ENCODE measurements at regions not wholly inside any gene's neighbourhood (a gene's known extent, or its start where the extent isn't known, plus 50 kb on each side); places are given as distances from the start of the nearest gene placed in this dataset.
"Not testable (repeated sequence)": the region's sequence is repeated elsewhere in the genome, so short reads cannot be mapped to it uniquely, and the experiment has no call there.

DNA sequence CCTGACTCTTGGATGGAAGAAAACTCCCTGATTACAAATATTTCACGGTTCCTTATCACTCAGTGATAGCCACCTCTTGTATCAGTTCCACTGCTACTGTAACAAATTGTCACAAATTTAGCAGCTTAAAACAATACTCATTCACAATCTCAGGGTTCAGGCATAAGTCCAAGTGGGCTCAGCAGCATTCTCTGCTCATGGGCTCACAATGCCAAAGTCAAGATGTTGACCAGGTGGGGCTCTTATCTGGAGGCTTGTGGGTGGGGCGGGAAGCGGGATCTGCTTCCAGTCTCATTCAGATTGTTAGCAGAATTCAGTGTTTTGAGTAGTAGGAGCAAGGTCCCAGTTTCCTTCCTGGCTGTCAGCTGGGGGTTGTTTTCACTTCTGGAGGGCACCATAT, 137.3 kb upstream of the FAM78B start:
- 49 to 54% methylated on average over 3 of the region's 3 CpGs for WGBS, 2 donors
- ATAC-seq: no peak
- TF ChIP-seq, protein P1, sequence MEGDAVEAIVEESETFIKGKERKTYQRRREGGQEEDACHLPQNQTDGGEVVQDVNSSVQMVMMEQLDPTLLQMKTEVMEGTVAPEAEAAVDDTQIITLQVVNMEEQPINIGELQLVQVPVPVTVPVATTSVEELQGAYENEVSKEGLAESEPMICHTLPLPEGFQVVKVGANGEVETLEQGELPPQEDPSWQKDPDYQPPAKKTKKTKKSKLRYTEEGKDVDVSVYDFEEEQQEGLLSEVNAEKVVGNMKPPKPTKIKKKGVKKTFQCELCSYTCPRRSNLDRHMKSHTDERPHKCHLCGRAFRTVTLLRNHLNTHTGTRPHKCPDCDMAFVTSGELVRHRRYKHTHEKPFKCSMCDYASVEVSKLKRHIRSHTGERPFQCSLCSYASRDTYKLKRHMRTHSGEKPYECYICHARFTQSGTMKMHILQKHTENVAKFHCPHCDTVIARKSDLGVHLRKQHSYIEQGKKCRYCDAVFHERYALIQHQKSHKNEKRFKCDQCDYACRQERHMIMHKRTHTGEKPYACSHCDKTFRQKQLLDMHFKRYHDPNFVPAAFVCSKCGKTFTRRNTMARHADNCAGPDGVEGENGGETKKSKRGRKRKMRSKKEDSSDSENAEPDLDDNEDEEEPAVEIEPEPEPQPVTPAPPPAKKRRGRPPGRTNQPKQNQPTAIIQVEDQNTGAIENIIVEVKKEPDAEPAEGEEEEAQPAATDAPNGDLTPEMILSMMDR (IDR thresholded peaks at IDR 0.05): no peak
- Histone ChIP-seq H3K27ac (no peak overlapping the region), H3K9me3 (no peaks in the 10 kb centered on the region), H3K4me3 (no peak overlapping the region), H3K4me1 (peaks cover 0 to 19% (median 0%) of the 10 kb centered on the region in 9 donors), H3K27me3 (no peaks in the 10 kb centered on the region), H3K36me3 (no peaks in the 10 kb centered on the region)
- intact Hi-C loops (cut with DNase I): no loop called here
- DNase-seq: no peak

DNA sequence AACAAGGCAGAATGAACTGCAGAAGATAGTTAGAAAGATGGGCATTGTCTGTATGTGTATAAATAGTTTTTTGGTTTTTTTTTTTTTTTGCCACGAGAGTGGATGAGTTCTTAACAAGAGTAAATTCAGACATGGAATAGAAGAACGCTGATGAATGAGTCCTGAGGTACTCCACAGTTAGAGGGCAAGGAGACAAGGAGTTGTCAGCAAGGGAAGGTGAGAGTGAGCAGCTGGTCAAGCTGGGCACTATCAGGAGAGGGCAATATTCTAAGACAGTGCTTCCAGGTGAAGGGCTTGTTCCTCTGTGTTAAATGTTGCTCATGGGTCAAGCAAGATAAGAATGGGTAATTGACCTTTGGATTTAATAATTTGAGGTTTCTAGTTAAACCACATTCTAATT, 138.6 kb upstream of the FAM78B start:
- H3K4me1 ChIP-seq: peaks cover 0 to 19% (median 0%) of the 10 kb centered on the region in 9 donors
- no peaks in the 10 kb centered on the region for H3K9me3 ChIP-seq
- H3K4me3 ChIP-seq: no peak overlapping the region
- WGBS, 2 donors: 12 to 41% methylated on average over 2 of the region's 2 CpGs
- ATAC-seq (no peak), DNase-seq (no peak)
- no peak overlapping the region for H3K27ac ChIP-seq
- TF ChIP-seq, protein P1 (IDR thresholded peaks at IDR 0.05): no peak
- intact Hi-C loops (cut with DNase I): loop anchor here in 2 of 10 donors (5.0 kb wide), 2 partner anchors 72 to 138 kb away; partner anchors contain the start of gene FAM78B (in 1 of the 2)
- H3K36me3 ChIP-seq: no peaks in the 10 kb centered on the region
- no peaks in the 10 kb centered on the region for H3K27me3 ChIP-seq

DNA sequence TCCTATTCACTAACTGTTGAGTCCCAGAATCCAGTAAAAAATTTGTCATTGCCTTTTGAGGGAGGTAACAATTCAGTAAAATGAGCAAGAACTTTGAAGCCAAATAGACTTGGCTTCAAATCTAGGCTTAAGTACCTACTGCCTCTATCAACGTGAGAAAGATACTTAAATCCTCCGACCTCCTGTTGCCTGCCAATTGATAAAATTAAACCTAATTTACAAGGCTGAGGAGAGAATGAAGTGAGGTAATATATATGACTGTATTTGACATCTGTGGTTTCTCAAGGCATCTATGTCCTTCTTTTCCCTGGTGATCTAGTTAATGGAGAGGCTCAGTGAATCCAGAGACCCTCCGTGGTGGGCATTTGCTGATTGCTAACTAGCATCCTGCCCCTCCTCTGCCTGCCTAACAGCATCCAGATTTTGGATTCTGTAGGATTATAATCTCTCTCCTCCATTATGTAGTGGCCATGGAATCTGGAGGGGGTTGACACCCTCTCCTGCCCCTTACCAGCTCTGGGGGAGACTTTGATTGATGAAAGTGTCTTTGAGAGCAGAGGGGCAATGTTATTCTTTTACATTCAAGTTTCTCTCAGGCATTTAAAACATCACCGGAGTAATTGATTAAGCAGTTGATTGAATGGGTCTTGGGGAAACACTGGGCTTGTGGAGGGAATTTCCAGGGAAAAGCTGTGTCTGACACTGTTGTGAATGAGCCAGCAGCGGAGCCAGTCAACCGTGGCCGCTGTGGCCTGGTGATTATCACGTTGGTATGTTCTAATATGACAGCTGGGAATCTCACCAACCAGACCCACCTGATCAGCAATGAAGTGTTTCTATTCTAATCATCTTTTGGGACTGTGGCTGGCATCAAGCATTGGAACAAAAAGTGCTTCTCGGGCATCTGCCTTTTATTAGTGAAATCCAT, 140.7 kb upstream of the FAM78B start:
- H3K4me3 ChIP-seq: peak overlapping the region in 3 of 10 donors; percentile 6 to 10 (median 9)
- no peaks in the 10 kb centered on the region for H3K27me3 ChIP-seq
- intact Hi-C loops (cut with DNase I): loop anchor here in 2 of 10 donors (2.0 to 5.0 kb wide), 3 partner anchors 70 to 140 kb away; partner anchors contain the start of gene FAM78B (in 1 of the 2)
- no peaks in the 10 kb centered on the region for H3K36me3 ChIP-seq
- H3K9me3 ChIP-seq: peaks cover 0 to 6% (median 0%) of the 10 kb centered on the region in 11 donors
- peak; percentile 86 to 99 (median 98) for ATAC-seq
- TF ChIP-seq, protein P1 (IDR thresholded peaks at IDR 0.05): no peak
- H3K4me1 ChIP-seq: peaks cover 0 to 19% (median 0%) of the 10 kb centered on the region in 9 donors
- DNase-seq: peak; percentile 50 to 63
- WGBS, 2 donors: 16 to 26% methylated on average over 9 of the region's 9 CpGs
- H3K27ac ChIP-seq: peak overlapping the region; percentile 42 to 90 (median 74)

DNA sequence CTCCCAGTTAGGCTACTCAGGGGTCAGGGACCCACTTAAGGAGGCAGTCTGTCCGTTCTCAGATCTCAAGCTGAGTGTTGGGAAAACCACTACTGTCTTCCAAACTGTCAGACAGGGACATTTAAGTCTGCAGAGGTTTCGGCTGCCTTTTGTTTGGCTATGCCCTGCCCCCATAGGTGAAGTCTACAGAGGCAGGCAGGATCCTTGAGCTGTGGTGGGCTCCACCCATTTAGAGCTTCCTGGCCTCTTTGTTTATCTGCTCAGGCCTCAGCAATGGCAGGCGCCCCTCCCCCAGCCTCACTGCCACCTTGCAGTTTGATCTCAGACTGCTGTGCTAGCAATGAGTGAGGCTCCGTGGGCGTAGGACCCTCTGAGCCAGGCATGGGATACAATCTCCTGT, 149.5 kb upstream of the FAM78B start:
- 79 to 82% methylated on average over 5 of the region's 5 CpGs for WGBS, 2 donors
- intact Hi-C loops (cut with DNase I): not testable (repeated sequence)

More for the DNA sequence above, 149.5 kb upstream of the FAM78B start:
- H3K27me3 ChIP-seq, H3K27ac ChIP-seq, DNase-seq, ATAC-seq, H3K36me3 ChIP-seq, H3K4me3 ChIP-seq, H3K4me1 ChIP-seq: not testable (repeated sequence)
- peaks cover 0 to 15% (median 0%) of the 10 kb centered on the region in 11 donors for H3K9me3 ChIP-seq

All from heart right ventricle (tissue), 16 donors.